Stimulated activated CD8-positive, alpha-beta memory T cell treated with anti-CD3 and anti-CD28 coated beads, Interleukin-7, amount 100 ng/mL, for 1 hour (primary cell): ENCODE measurements at regions not wholly inside any gene's neighbourhood (a gene's known extent, or its start where the extent isn't known, plus 50 kb on each side); places are given as distances from the start of the nearest gene placed in this dataset.

Source experiments
- DNase-seq, 2 donors: peaks; one replicate each; pipeline ENCODE4 v3.0.0-alpha.2; 2020; ENCODE audit warnings: low read depth in 2 of 2

GRCh38 chr9:120212153-120212852, 367.7 kb downstream of the CDK5RAP2 start:
- no peak for DNase-seq

- DNase-seq, result no peak
Measured at GRCh38 chr9:120210274-120210673, 369.7 kb downstream of the CDK5RAP2 start.

- DNase-seq, result no peak
Measured at GRCh38 chr9:120202856-120203654, 376.9 kb downstream of the CDK5RAP2 start.

- DNase-seq, result no peak
Measured at GRCh38 chr9:120198027-120198426, 381.9 kb downstream of the CDK5RAP2 start.

GRCh38 chr9:120197605-120198004, 382.4 kb downstream of the CDK5RAP2 start:
- DNase-seq, result no peak

- no peak for DNase-seq
Measured at GRCh38 chr9:120191141-120191540, 388.8 kb downstream of the CDK5RAP2 start.

- no peak for DNase-seq
Measured at GRCh38 chr9:120187758-120188157, 392.2 kb downstream of the CDK5RAP2 start.

GRCh38 chr9:120186276-120186675, 393.7 kb downstream of the CDK5RAP2 start:
- no peak for DNase-seq

GRCh38 chr9:120184266-120184665, 395.7 kb downstream of the CDK5RAP2 start:
- DNase-seq, result no peak

- no peak for DNase-seq
Measured at GRCh38 chr9:120183615-120184014, 396.4 kb downstream of the CDK5RAP2 start.

GRCh38 chr9:120182011-120182410, 398.0 kb downstream of the CDK5RAP2 start:
- DNase-seq, result no peak

GRCh38 chr9:120177121-120177520, 402.8 kb downstream of the CDK5RAP2 start:
- DNase-seq, result no peak

GRCh38 chr9:120175031-120175430, 404.9 kb downstream of the CDK5RAP2 start:
- DNase-seq, result no peak

GRCh38 chr9:120161776-120162175, 418.2 kb downstream of the CDK5RAP2 start:
- no peak for DNase-seq

- no peak for DNase-seq
Measured at GRCh38 chr9:120158221-120158620, 421.7 kb downstream of the CDK5RAP2 start.

- no peak for DNase-seq
Measured at GRCh38 chr9:120156376-120156775, 423.6 kb downstream of the CDK5RAP2 start.

GRCh38 chr9:120153258-120153657, 426.7 kb downstream of the CDK5RAP2 start:
- DNase-seq, result no peak

GRCh38 chr9:120152295-120152694, 427.7 kb downstream of the CDK5RAP2 start:
- DNase-seq, result no peak

GRCh38 chr9:120151806-120152205, 428.2 kb downstream of the CDK5RAP2 start:
- no peak for DNase-seq

- DNase-seq, result no peak
Measured at GRCh38 chr9:120151149-120151548, 428.8 kb downstream of the CDK5RAP2 start.

- DNase-seq, result no peak
Measured at GRCh38 chr9:120138955-120139354, 441.0 kb downstream of the CDK5RAP2 start.

- no peak for DNase-seq
Measured at GRCh38 chr9:120137186-120137840, 442.7 kb downstream of the CDK5RAP2 start.

- no peak for DNase-seq
Measured at GRCh38 chr9:120136696-120137095, 443.3 kb downstream of the CDK5RAP2 start.
